HG03060 (cell line): ENCODE measurements at regions not wholly inside any gene's neighbourhood (a gene's known extent, or its start where the extent isn't known, plus 50 kb on each side); places are given as distances from the start of the nearest gene placed in this dataset.

Experiments
- ATAC-seq: cut with Tn5 transposase; IDR thresholded peaks from one replicate; pipeline ENCODE4 v1.9.1; 2021; ENCODE audit warnings: low read depth, moderate number of reproducible peaks; ENCODE audit not compliant: unreplicated experiment

DNA sequence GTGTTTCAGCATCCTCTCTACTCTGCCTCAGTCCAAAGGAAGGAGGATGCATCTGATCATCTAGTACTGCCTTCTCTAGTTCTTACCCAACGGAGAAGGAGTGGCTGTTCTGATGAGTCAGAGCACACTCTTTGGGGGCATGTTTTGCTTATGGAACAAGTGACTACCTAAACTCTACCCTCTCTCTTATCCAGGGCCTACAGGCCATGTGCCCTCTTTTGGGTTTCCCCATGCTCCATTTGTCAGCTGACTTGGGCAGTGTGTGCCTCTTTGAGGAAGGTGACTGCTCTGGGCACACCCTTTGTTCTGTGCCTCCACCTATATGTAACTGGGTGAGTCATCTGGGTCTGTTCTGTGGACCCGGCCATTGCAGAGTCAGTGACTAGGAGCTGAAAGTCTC lies 89.6 kb upstream of the BNC2 start:
- no peak for ATAC-seq

GRCh38 chr9:16959391-16959790 lies 88.9 kb upstream of the BNC2 start:
- ATAC-seq: no peak

DNA sequence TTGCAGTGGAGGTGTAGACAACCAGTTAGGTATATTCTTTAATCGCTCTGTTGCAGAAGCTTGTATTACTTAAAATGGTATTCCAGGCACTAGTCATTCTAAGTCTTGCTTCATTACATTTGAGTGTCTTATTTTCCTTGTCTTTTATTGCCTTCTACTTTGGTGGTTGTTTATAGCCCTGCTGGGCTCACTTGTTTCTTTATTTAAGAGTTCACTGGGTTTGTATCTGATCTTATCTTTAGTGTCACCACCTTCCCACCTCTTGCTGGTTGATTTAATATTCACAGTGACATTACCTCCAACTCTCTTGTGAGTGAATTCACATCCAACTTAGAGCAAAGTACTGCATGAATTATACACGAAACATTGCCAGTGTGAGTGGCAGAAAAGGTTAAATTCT lies 83.6 kb upstream of the BNC2 start:
- no peak for ATAC-seq

GRCh38 chr9:16951502-16951901 lies 81.0 kb upstream of the BNC2 start:
- ATAC-seq: no peak

- ATAC-seq: no peak
Observed at GRCh38 chr9:16950051-16950450, 79.6 kb upstream of the BNC2 start.

GRCh38 chr9:16930578-16930977 lies 60.1 kb upstream of the BNC2 start:
- no peak for ATAC-seq

DNA sequence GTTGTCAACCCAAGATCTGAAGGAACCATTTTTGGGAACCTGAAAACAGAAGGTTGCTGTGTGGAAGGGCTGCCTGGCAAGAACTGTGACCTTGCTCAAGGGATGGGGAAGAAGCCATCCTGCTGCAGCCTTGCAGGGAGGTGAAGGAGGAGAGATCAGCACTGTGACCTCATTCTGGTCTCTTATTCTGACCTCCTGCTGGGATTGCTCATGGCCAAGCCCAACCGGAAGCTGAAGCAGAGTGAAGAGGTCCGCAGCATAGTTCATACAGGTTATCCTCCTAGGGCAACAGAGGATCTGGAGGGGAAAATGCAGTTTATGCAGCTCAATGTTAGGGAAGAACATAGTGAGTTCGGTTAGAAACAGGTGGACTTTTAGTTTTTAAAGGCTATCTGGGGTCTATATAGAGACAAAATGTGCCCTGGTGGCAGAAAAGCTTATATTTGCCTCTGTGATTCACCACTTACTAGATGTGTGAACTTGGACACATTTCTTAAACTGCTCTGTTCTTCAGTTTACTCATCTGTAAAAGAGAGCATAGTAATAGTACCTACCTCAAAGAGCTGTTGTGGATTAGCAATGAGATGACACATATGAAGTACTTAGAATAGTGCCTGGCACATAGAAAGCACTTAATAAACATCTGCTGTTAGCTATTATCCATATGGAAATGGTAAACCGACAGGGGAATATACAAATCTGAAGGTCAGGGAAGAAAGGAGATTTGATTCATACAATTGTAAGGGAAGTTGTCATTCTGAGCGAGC lies 57.9 kb upstream of the BNC2 start:
- ATAC-seq: no peak

DNA sequence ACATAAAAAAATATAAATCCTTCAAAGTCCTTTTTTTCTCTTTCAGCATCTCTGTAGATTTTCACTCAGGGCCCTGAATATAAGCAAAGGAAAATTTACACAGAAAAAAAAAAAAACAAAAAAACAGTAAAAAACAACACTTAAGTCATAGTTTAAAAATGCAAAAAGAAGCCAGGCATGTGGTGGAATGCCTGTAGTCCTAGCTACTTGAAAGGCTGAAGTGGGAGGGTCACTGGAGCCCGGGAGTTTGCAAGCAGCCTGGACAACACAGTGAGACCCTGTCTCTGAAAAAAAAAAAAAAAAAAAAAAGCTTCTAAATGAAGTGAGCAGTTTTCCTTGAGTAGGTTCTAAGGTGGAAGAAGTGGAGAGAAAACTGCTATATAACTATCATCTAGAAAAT lies 55.0 kb upstream of the BNC2 start:
- ATAC-seq: no peak

- ATAC-seq: no peak
Observed at GRCh38 chr9:16924311-16924915, 53.9 kb upstream of the BNC2 start.

DNA sequence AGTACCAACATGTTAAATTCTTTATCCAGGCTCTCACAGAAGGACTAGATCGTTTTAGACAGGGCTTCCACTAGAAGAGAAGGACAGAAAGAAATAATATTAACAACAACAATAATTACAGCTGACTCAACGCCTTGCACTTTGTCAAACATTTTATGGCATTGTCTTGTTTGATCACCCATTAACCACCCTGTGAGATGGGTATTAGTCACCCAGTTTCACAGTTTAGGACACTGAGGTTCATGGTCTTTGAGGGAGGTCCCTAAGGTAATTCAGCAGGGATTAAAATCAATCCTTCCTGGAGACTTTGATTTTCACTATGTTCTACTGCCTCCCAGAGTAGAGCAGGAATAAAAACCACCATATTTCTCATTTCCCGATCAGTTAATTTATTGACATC lies 51.4 kb upstream of the BNC2 start:
- ATAC-seq: no peak
